Fibroblast of mammary gland (primary cell): ENCODE measurements at regions not wholly inside any gene's neighbourhood (a gene's known extent, or its start where the extent isn't known, plus 50 kb on each side); places are given as distances from the start of the nearest gene placed in this dataset.

ENCODE experiments used
- DNase-seq: peaks from one replicate; pipeline ENCODE4 v3.0.0-alpha.2; 2010; ENCODE audit warnings: low read depth
- H3K4me3 ChIP-seq: 2 replicates; pipeline ENCODE4 v1.5.1; 2011; ENCODE audit warnings: low read depth, mild to moderate bottlenecking, low read length, moderate library complexity; ENCODE audit not compliant: control insufficient read depth
- CTCF ChIP-seq: conservative IDR thresholded peaks from 2 replicates; pipeline ENCODE4 v1.5.1; 2011; ENCODE audit warnings: low read depth, low read length, inconsistent platforms; ENCODE audit not compliant: control insufficient read depth, insufficient read depth

GRCh38 chr16:47855431-47855830 lies 300.4 kb downstream of the ABCC12 start:
- no peak for DNase-seq

GRCh38 chr16:47854737-47855136 lies 301.1 kb downstream of the ABCC12 start:
- no peak for DNase-seq
- no peak for TF ChIP-seq CTCF
- H3K4me3 ChIP-seq = no peak overlapping the region

More at GRCh38 chr16:47855431-47855830, 300.4 kb downstream of the ABCC12 start:
- no peak for TF ChIP-seq CTCF
- H3K4me3 ChIP-seq = no peak overlapping the region

- TF ChIP-seq CTCF = no peak
- no peak for DNase-seq
- H3K4me3 ChIP-seq = no peak overlapping the region
These were observed 302.8 kb downstream of the ABCC12 start for GRCh38 chr16:47852991-47853390.

- DNase-seq = no peak
- H3K4me3 ChIP-seq = no peak overlapping the region
- TF ChIP-seq CTCF = no peak
These were observed 304.6 kb downstream of the ABCC12 start for GRCh38 chr16:47851146-47851545.

GRCh38 chr16:47849736-47850135 lies 306.1 kb downstream of the ABCC12 start:
- no peak for TF ChIP-seq CTCF
- no peak overlapping the region for H3K4me3 ChIP-seq
- no peak for DNase-seq

- H3K4me3 ChIP-seq = no peak overlapping the region
- TF ChIP-seq CTCF = no peak
- peak; percentile 44 for DNase-seq
These were observed 307.2 kb downstream of the ABCC12 start for GRCh38 chr16:47848421-47849109.
